Activated CD8-positive, alpha-beta T cell treated with anti-CD3 and anti-CD28 coated beads, Interleukin-2, amount 10 ng/mL, durations not matched to agents 7 days and 5 days (primary cell): ENCODE measurements at regions not wholly inside any gene's neighbourhood (a gene's known extent, or its start where the extent isn't known, plus 50 kb on each side); places are given as distances from the start of the nearest gene placed in this dataset.
"Not testable (repeated sequence)": the region's sequence is repeated elsewhere in the genome, so short reads cannot be mapped to it uniquely, and the experiment has no call there.

Experiments used
- ATAC-seq: fragments of 150-1000 bp; cut with Tn5 transposase; one replicate; pipeline ENCODE4 v1.10.0; 2021; ENCODE audit warnings: moderate library complexity
- CTCF ChIA-PET: fragments of 350-600 bp; sonication (Branson Sonifier 250); formaldehyde crosslinking; loops from one replicate; lab custom pipeline; 2021; ENCODE audit warnings: antibody characterized with exemption; lab: Charles Lee
- POLR2A ChIA-PET: fragments of 350-600 bp; sonication (Branson Sonifier 250); formaldehyde crosslinking; loops from one replicate; lab custom pipeline; 2021; ENCODE audit warnings: antibody characterized with exemption; lab: Charles Lee
- DNase-seq: peaks from one replicate; pipeline ENCODE4 v3.0.0-alpha.2; 2020
- H3K27ac Mint-ChIP-seq: one replicate; pipeline ENCODE4 v1.8.0; 2021; ENCODE audit warnings: mild to moderate bottlenecking, mixed read lengths
- H3K27me3 Mint-ChIP-seq: one replicate; pipeline ENCODE4 v1.8.0; 2021; ENCODE audit warnings: low read depth, mixed read lengths
- H3K36me3 Mint-ChIP-seq: one replicate; pipeline ENCODE4 v1.8.0; 2021; ENCODE audit warnings: low read depth, mixed read lengths
- H3K4me1 Mint-ChIP-seq: one replicate; pipeline ENCODE4 v1.8.0; 2021; ENCODE audit warnings: low read depth, mixed read lengths
- H3K4me3 Mint-ChIP-seq: one replicate; pipeline ENCODE4 v1.8.0; 2021; ENCODE audit warnings: mild to moderate bottlenecking, mixed read lengths
- H3K9me3 Mint-ChIP-seq: one replicate; pipeline ENCODE4 v1.8.0; 2022; ENCODE audit warnings: mixed read lengths; ENCODE audit not compliant: insufficient read depth

DNA sequence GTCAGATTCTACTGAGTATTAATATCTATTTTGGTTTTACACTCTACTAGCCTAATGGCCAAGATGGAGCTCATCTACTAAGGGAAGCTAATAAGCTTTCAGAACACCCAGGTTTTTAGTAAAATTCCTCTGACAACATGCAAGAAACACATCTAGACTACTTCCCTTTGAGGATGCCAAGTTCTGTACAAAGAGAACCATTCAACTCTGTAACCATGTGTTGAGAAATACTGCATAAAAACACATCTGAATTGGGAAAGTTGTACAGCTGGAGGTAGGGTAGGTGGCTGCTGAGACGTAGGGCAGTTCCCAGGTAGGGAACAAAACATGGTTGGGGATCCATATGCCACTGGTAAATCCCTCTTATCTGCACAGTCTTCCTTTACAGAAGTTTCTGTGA, 66.2 kb downstream of the SC5D start:
- Mint-ChIP-seq H3K4me3 (no peak overlapping the region), H3K9me3 (no peaks in the 10 kb centered on the region), H3K4me1 (no peaks in the 10 kb centered on the region), H3K27ac (no peak overlapping the region), H3K27me3 (peaks cover 8% of the 10 kb centered on the region), H3K36me3 (no peaks in the 10 kb centered on the region)
- ATAC-seq (no peak), DNase-seq (no peak)
- POLR2A ChIA-PET = no interaction called here
- CTCF ChIA-PET = interaction anchor here (0.6 kb wide), 1 partner anchor 30 kb away, joined by 4 read pairs; no protein-coding TSS in a partner anchor

DNA sequence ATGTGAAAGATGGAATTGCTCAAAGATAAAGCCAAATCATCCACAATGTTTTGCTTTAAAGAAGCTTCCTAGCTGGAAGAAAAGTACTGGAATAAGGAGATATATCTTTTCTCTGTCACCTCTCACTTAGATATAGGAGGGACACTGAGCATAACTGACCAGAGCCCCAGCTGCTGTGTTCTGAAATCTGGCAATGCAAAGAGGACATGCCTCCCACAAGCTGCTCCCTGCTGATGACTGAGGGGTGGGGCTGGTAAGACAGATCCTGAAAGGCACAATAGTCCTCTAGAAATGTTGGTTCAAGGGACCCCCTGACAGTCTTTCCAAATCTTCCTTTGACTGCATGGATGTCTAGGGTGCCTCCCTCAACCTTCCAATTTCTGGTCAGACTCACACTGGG, 67.0 kb downstream of the SC5D start:
- ATAC-seq (no peak), DNase-seq (no peak)
- Mint-ChIP-seq H3K4me3 (no peak overlapping the region), H3K27me3 (peaks cover 7% of the 10 kb centered on the region), H3K4me1 (no peaks in the 10 kb centered on the region), H3K36me3 (no peaks in the 10 kb centered on the region), H3K27ac (no peak overlapping the region), H3K9me3 (no peaks in the 10 kb centered on the region)
- CTCF ChIA-PET = no interaction called here
- POLR2A ChIA-PET = no interaction called here

DNA sequence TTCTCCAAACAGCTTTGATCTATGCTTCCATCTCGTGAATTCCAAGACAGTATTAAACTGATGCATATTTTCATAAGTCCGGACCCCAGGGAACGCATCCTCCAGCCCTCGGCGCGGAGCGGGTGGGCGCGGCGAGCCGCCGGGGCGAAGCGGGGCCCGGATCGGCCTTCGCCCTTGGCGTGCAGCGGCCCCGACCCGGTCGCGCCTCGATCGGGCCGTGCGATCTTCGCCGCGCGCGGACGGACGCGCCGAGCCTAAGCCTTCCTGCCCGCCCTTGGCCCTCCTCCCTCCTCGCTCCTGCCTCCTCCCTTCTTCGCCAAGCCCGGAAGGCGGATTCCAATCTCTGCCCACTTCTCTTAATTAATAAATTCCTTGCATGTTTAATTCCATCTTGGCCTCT, 70.4 kb downstream of the SC5D start:
- ATAC-seq, H3K4me3 Mint-ChIP-seq, H3K27ac Mint-ChIP-seq, DNase-seq, H3K9me3 Mint-ChIP-seq, POLR2A ChIA-PET, H3K36me3 Mint-ChIP-seq, H3K27me3 Mint-ChIP-seq, CTCF ChIA-PET: not testable (repeated sequence)
- H3K4me1 Mint-ChIP-seq = peaks cover 12% of the 10 kb centered on the region

DNA sequence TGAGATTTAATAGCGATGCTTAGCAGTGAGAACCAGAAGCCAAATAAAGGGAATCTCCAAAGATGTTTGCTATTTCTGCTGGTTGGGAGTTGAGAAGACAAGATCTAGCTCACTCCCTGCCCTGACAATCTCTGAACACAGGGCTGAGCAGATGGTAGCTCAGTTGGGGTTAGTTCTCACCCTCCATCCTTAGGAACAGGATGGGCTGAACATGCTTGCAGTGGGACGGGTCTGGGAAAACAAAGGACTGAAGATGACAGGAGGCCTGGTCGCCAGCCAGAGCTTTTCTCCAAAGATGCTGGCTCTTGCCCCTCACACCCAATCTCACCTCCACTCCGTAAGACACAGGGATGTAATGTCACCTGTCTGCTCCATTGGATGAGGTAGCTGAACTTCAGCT, 72.7 kb downstream of the SC5D start:
- no peak overlapping the region for H3K27ac Mint-ChIP-seq
- CTCF ChIA-PET = no interaction called here
- peaks cover 2% of the 10 kb centered on the region for H3K36me3 Mint-ChIP-seq
- H3K27me3 Mint-ChIP-seq = no peaks in the 10 kb centered on the region
- POLR2A ChIA-PET = no interaction called here
- no peak for ATAC-seq
- DNase-seq = no peak
- H3K9me3 Mint-ChIP-seq = no peaks in the 10 kb centered on the region
- peaks cover 20% of the 10 kb centered on the region for H3K4me1 Mint-ChIP-seq
- H3K4me3 Mint-ChIP-seq = no peak overlapping the region

DNA sequence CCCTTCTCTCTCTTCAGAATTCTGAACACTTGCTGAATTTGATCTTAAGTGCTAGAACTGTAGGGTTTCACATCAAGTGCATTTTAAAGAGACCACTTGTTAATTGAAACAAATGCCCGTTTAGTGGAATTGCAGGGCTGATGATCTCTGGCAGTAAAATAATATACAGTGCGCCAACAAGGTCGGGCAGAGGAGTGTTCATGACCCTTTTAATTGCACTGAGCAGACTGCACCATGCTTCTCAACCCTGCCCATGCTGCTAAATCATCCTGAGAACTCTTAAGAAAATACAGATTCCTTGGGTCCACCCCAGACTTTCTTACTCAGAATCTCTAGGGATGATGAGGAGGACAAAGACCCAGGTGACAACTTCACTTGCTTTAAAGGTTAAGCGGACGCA, 73.5 kb downstream of the SC5D start:
- CTCF ChIA-PET = interaction anchor here (1.8 kb wide), 1 partner anchor 22 kb away, joined by 5 read pairs; no protein-coding TSS in a partner anchor
- Mint-ChIP-seq H3K27ac (no peak overlapping the region), H3K27me3 (no peaks in the 10 kb centered on the region), H3K36me3 (peaks cover 2% of the 10 kb centered on the region), H3K4me3 (no peak overlapping the region), H3K9me3 (no peaks in the 10 kb centered on the region), H3K4me1 (peaks cover 20% of the 10 kb centered on the region)
- POLR2A ChIA-PET = no interaction called here
- ATAC-seq (no peak), DNase-seq (no peak)

DNA sequence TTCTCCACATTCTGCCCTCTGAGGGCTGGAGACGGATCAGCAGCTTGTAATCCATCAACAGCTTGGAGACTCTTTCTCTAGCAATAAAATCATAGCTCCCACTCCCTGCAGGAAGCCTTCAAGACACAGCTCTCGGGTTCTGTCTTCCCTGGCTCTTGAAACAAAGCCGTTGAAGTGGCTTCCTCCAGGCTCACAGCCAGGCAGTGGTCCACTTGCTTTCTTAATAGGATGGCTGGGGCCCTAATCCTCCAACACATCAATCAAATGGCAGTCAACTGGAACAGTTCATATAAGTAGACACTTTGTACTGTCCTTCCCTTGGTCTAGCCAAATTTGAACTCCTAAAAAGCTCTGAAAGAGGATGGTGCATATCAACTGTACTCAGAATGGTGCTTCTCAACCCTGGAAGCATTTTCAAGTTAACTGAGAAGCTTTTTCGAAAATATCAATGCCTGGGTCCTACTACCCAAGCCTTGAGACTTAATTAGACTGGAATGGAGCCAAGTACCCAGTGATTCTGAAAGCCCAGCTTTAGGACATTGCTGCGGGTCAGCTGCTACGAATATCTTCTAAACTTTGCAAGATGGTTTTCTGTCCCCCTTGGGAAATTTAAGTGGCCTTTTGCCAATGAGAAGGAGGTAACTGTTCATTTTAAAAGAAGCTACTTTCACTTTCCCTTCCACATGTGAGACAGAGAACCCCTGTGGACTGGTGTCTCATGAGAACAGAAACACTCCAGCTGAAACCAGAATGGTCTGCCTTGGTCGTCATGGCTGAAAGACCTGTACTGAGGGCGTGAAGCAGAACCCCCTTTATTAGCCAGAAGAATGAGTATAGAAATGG, 74.7 kb downstream of the SC5D start:
- ChIA-PET CTCF (interaction anchor here (1.1 to 1.8 kb wide), 8 partner anchors 11 to 224 kb away, joined by 3 to 22 read pairs (median 4); no protein-coding TSS in a partner anchor), POLR2A (interaction anchor here (0.6 to 0.7 kb wide), 2 partner anchors 42 to 83 kb away, joined by 3 to 6 read pairs; no protein-coding TSS in a partner anchor)
- H3K27ac Mint-ChIP-seq = peak overlapping the region; percentile 83
- no peaks in the 10 kb centered on the region for H3K9me3 Mint-ChIP-seq
- H3K4me1 Mint-ChIP-seq = peaks cover 20% of the 10 kb centered on the region
- peaks cover 2% of the 10 kb centered on the region for H3K36me3 Mint-ChIP-seq
- peak overlapping the region; percentile 61 for H3K4me3 Mint-ChIP-seq
- DNase-seq (peak; percentile 36), ATAC-seq (peak; percentile 90)
- no peaks in the 10 kb centered on the region for H3K27me3 Mint-ChIP-seq

DNA sequence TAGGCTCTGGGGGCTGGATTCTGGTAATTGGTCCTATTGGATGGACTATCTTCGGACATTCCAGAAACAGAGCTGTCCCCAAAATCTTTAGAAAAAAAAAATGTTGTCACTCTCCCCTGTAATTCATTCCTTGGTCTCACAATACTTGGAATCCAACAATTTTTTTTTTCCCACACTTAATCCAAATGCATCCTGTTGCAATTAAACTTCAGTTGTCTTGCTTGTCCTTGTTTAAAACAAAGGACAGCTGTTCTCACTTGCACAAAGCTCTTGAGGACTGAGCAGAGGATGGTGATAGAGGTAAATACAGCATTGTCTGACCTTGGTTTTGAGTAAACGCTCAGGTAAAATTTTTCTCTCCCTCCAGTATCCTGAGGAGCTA, 75.3 kb downstream of the SC5D start:
- ChIA-PET CTCF (interaction anchor here (1.1 to 1.8 kb wide), 8 partner anchors 11 to 224 kb away, joined by 3 to 22 read pairs (median 4); no protein-coding TSS in a partner anchor), POLR2A (interaction anchor here (0.7 kb wide), 1 partner anchor 83 kb away, joined by 6 read pairs; no protein-coding TSS in a partner anchor)
- Mint-ChIP-seq H3K4me3 (peak overlapping the region; percentile 61), H3K4me1 (peaks cover 25% of the 10 kb centered on the region), H3K27me3 (no peaks in the 10 kb centered on the region), H3K27ac (peak overlapping the region; percentile 83), H3K9me3 (no peaks in the 10 kb centered on the region), H3K36me3 (peaks cover 2% of the 10 kb centered on the region)
- no peak for ATAC-seq
- DNase-seq = no peak

DNA sequence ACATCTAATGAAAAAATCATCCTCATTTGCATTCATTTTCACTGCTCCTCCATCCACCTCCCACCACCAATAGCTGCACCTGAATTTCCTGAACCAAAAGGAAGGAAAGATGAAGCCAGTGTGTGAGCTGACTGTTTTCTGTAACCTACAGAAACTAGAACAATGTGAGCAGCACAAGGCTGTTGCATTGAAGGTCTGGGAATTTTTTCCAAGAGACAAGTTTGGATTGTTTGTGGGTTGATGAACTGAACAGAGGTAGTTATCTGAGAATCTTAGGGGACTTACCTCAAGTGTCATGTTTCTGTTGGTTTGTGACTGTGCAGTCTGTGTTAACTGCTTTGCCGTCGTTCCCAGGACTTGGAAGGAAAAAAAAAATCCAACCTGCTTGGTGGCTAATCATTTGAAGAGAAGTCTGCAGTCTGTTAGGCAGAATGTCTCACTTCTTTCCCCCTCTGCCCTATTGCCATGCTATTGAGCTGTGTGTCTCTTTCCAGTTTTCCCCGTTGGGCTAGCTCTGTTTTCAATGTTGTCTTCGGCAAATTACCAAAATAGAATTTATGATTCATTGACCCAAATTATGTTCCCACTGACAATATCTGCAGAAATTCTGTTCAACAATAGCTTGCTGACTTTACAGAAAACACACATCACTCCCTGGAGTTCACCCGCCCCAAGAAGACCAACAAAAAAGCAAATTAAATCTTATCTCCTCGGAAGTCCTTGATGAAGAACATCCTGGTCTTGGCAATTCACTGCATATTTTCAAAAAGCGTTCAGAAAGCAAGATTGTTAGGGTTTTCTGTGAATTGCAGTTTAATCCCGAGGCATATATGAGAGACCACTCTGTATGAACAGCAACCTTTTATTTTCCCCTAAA, 76.0 kb downstream of the SC5D start:
- H3K36me3 Mint-ChIP-seq = peaks cover 2% of the 10 kb centered on the region
- peaks cover 32% of the 10 kb centered on the region for H3K4me1 Mint-ChIP-seq
- H3K4me3 Mint-ChIP-seq = no peak overlapping the region
- no peaks in the 10 kb centered on the region for H3K9me3 Mint-ChIP-seq
- H3K27me3 Mint-ChIP-seq = no peaks in the 10 kb centered on the region
- H3K27ac Mint-ChIP-seq = no peak overlapping the region
- no peak for ATAC-seq
- ChIA-PET CTCF (interaction anchor here (0.7 to 1.8 kb wide), 6 partner anchors 10 to 223 kb away, joined by 3 to 22 read pairs (median 4); no protein-coding TSS in a partner anchor), POLR2A (no interaction called here)
- DNase-seq = no peak

DNA sequence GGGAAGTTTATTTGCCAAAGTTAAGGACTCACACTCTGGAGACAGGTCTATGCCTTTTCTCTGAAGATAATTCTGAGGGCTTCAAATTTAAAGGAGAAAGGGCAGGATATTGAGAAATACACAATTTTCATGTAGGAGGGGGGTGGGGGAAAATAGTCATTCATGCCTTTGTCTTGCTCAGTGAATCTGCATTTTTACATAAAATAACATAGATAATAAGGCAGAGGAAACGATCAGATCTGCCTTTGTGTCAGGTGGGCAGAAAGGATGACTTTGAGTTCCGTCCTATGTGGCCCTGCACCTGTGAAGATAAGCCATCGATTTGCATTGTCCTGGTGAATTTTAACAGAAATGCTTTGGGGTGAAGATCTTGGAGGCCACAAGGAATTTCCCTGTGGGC, 76.8 kb downstream of the SC5D start:
- H3K27me3 Mint-ChIP-seq = no peaks in the 10 kb centered on the region

DNA sequence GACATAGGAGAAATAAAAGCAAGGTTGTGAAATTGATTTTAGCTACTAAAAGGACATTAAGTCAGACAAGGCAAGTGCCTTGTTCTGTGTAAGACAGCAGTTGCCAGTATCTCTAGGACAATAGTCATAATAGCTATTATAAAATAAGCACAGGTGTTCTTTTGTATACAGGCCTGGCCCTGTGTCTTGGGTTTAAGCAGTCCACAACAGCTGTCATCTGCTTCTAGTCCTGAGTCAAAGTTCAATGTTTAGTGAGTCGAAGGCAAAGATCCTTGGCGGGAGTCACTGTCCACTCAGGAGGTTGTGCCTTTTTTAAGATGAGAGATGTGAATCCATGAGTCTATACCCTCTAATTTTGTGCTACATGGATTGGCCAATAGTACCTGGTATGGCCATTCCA, 79.5 kb downstream of the SC5D start:
- ChIA-PET CTCF (no interaction called here), POLR2A (interaction anchor here (0.5 kb wide), 1 partner anchor 82 kb away, joined by 3 read pairs; no protein-coding TSS in a partner anchor)
- Mint-ChIP-seq H3K4me1 (peaks cover 34% of the 10 kb centered on the region), H3K9me3 (no peaks in the 10 kb centered on the region), H3K4me3 (no peak overlapping the region), H3K27me3 (no peaks in the 10 kb centered on the region), H3K36me3 (peaks cover 2% of the 10 kb centered on the region), H3K27ac (peak overlapping the region; percentile 2)
- ATAC-seq (no peak), DNase-seq (no peak)

More for the DNA sequence above, 76.8 kb downstream of the SC5D start:
- H3K27ac Mint-ChIP-seq = no peak overlapping the region
- ATAC-seq (no peak), DNase-seq (no peak)
- peaks cover 34% of the 10 kb centered on the region for H3K4me1 Mint-ChIP-seq
- peaks cover 2% of the 10 kb centered on the region for H3K36me3 Mint-ChIP-seq
- CTCF ChIA-PET = interaction anchor here (1.6 to 2.2 kb wide), 2 partner anchors 11 to 28 kb away, joined by 3 to 6 read pairs; no protein-coding TSS in a partner anchor
- POLR2A ChIA-PET = no interaction called here
- H3K9me3 Mint-ChIP-seq = no peaks in the 10 kb centered on the region
- H3K4me3 Mint-ChIP-seq = no peak overlapping the region

DNA sequence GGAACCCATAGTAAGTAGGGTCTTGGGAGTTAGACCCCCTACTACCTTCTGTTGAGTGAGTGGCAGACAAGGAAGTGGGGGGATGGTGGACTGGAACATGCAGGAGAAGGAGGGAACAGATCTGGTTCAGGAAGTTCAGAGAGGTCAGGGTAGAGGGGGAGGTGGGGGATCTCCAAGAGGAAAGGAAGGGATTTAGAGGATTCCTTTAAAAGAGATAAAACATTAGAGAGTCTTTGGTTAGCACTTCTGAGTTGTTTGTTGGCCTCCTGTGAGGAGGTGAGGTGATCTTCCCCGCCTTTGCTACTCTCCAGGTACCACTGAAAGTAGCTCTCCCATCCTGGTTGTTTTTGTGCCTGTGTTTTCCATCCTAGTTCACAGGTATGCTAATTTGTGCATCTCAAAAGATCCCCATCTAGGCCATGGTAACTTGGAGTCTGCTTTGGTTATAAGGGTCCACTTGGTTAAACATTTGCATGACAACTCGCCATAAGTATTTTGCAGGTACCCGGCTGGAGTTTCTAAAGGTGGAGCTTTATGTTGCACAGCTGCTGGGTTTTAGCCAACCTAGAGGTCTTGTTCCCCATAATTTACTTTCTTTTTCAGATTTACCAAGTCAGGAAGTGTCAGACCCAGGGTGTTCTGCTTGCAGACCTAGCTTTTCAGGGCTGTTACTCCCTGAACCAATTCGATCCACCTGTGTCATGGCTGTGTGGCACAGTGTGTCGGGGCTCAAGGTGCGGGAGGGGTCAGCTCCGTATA, 79.3 kb upstream of the SORL1 start:
- DNase-seq = peak; percentile 28
- H3K4me1 Mint-ChIP-seq = peaks cover 30% of the 10 kb centered on the region

More for the DNA sequence above, 79.3 kb upstream of the SORL1 start:
- ChIA-PET CTCF (interaction anchor here (0.9 to 1.7 kb wide), 3 partner anchors 47 to 218 kb away, joined by 3 to 7 read pairs (median 4); no protein-coding TSS in a partner anchor), POLR2A (interaction anchor here (0.6 to 1.4 kb wide), 3 partner anchors 10 to 65 kb away, joined by 3 to 4 read pairs (median 3); no protein-coding TSS in a partner anchor)
- Mint-ChIP-seq H3K36me3 (no peaks in the 10 kb centered on the region), H3K4me3 (peak overlapping the region; percentile 26), H3K27ac (peak overlapping the region; percentile 36), H3K9me3 (no peaks in the 10 kb centered on the region), H3K27me3 (no peaks in the 10 kb centered on the region)
- ATAC-seq = peak; percentile 60
